Hepatocyte (in vitro differentiated cells): ENCODE measurements at regions not wholly inside any gene's neighbourhood (a gene's known extent, or its start where the extent isn't known, plus 50 kb on each side); places are given as distances from the start of the nearest gene placed in this dataset.

Experiments used
- EZH2phosphoT487 ChIP-seq: fragments of 200-600 bp; sonication (generic); IDR thresholded peaks from one replicate; pipeline ENCODE4 v1.6.1; 2018; ENCODE audit warnings: antibody characterized with exemption, mild to moderate bottlenecking, low read depth, moderate library complexity; ENCODE audit not compliant: unreplicated experiment, severe bottlenecking
- TF ChIP-seq, protein P1 (sequence below): fragments of 200-600 bp; sonication (generic); IDR thresholded peaks from 2 replicates; pipeline ENCODE4 v1.5.1; 2016; ENCODE audit warnings: antibody characterized with exemption, mild to moderate bottlenecking; ENCODE audit not compliant: poor library complexity

DNA sequence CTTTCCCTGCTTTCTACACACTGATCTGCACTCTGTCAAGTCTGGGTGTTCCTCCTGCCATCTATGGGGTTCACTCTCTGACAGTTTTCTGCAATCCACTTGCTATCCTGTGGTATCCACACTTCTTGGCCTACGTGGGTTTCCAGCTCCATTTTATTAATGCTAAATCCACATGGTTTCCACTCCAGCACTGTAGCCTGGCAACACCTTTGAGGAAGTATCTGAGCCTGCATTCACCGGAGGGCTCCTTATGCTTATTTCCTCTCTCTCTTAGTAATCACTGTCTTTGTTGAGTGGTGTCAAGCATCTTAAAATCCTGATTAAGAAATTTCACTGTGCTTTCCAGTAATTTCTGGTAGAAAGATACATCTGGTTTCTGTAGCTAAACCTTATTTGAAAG is 703.7 kb downstream of the TMEM121 start:
- TF ChIP-seq, protein P1, sequence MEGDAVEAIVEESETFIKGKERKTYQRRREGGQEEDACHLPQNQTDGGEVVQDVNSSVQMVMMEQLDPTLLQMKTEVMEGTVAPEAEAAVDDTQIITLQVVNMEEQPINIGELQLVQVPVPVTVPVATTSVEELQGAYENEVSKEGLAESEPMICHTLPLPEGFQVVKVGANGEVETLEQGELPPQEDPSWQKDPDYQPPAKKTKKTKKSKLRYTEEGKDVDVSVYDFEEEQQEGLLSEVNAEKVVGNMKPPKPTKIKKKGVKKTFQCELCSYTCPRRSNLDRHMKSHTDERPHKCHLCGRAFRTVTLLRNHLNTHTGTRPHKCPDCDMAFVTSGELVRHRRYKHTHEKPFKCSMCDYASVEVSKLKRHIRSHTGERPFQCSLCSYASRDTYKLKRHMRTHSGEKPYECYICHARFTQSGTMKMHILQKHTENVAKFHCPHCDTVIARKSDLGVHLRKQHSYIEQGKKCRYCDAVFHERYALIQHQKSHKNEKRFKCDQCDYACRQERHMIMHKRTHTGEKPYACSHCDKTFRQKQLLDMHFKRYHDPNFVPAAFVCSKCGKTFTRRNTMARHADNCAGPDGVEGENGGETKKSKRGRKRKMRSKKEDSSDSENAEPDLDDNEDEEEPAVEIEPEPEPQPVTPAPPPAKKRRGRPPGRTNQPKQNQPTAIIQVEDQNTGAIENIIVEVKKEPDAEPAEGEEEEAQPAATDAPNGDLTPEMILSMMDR = no peak
- no peak for TF ChIP-seq EZH2phosphoT487
